HG03378 (cell line): ENCODE measurements at regions not wholly inside any gene's neighbourhood (a gene's known extent, or its start where the extent isn't known, plus 50 kb on each side); places are given as distances from the start of the nearest gene placed in this dataset.
A peak's percentile ranks its signal among the peaks of the same experiment; 100 is the strongest.

ENCODE experiments used
- ATAC-seq: cut with Tn5 transposase; IDR thresholded peaks from one replicate; pipeline ENCODE4 v1.9.1; 2021; ENCODE audit warnings: mild to moderate bottlenecking, moderate library complexity; ENCODE audit not compliant: unreplicated experiment

- no peak for ATAC-seq
Measured at GRCh38 chr1:96376846-96377245, 344.7 kb upstream of the PTBP2 start.

GRCh38 chr1:96384611-96385010 lies 337.0 kb upstream of the PTBP2 start:
- no peak for ATAC-seq

- no peak for ATAC-seq
Measured at GRCh38 chr1:96387785-96388184, 333.8 kb upstream of the PTBP2 start.

GRCh38 chr1:96388421-96389310 lies 332.9 kb upstream of the PTBP2 start:
- no peak for ATAC-seq

GRCh38 chr1:96400089-96400488 lies 321.5 kb upstream of the PTBP2 start:
- ATAC-seq: no peak

GRCh38 chr1:96409087-96409486 lies 312.5 kb upstream of the PTBP2 start:
- ATAC-seq: no peak

- ATAC-seq: no peak
Measured at GRCh38 chr1:96409689-96410088, 311.9 kb upstream of the PTBP2 start.

- no peak for ATAC-seq
Measured at GRCh38 chr1:96411006-96411405, 310.6 kb upstream of the PTBP2 start.

- no peak for ATAC-seq
Measured at GRCh38 chr1:96414598-96414997, 307.0 kb upstream of the PTBP2 start.

GRCh38 chr1:96416111-96416595 lies 305.4 kb upstream of the PTBP2 start:
- no peak for ATAC-seq

- peak; percentile 98 for ATAC-seq
Measured at GRCh38 chr1:96416701-96417444, 304.7 kb upstream of the PTBP2 start.

GRCh38 chr1:96418969-96419368 lies 302.6 kb upstream of the PTBP2 start:
- no peak for ATAC-seq

- ATAC-seq: no peak
Measured at GRCh38 chr1:96424877-96425276, 296.7 kb upstream of the PTBP2 start.

- ATAC-seq: no peak
Measured at GRCh38 chr1:96425382-96426129, 296.0 kb upstream of the PTBP2 start.

- no peak for ATAC-seq
Measured at GRCh38 chr1:96427616-96428015, 294.0 kb upstream of the PTBP2 start.

GRCh38 chr1:96445302-96445701 lies 276.3 kb upstream of the PTBP2 start:
- ATAC-seq: no peak

GRCh38 chr1:96464066-96464465 lies 257.5 kb upstream of the PTBP2 start:
- ATAC-seq: no peak

GRCh38 chr1:96464522-96464921 lies 257.1 kb upstream of the PTBP2 start:
- ATAC-seq: no peak

- ATAC-seq: no peak
Measured at GRCh38 chr1:96464991-96465390, 256.6 kb upstream of the PTBP2 start.

GRCh38 chr1:96465441-96465840 lies 256.1 kb upstream of the PTBP2 start:
- ATAC-seq: no peak

- ATAC-seq: no peak
Measured at GRCh38 chr1:96466842-96467241, 254.7 kb upstream of the PTBP2 start.
